SK-N-SH (cell line): ENCODE measurements at regions not wholly inside any gene's neighbourhood (a gene's known extent, or its start where the extent isn't known, plus 50 kb on each side); places are given as distances from the start of the nearest gene placed in this dataset.

Source experiments
- CTCF ChIA-PET: fragments of 300-600, 350-600 bp; formaldehyde crosslinking; extraction: SDS; loops from one replicate; lab custom pipeline; 2021; lab: Yijun Ruan, JAX
- POLR2A ChIA-PET: fragments of 350-600 bp; sonication (Branson Sonifier 250); formaldehyde crosslinking; extraction: SDS; loops from one replicate; lab custom pipeline; 2020; ENCODE audit warnings: antibody characterized with exemption, inconsistent platforms; lab: Yijun Ruan, JAX
- DNase-seq: peaks from one replicate; pipeline ENCODE4 v3.0.0; 2012
- H2AFZ ChIP-seq: fragments of 200-600 bp; sonication (generic); 2 replicates; pipeline ENCODE4 v1.8.1; 2016; ENCODE audit warnings: antibody characterized with exemption, mild to moderate bottlenecking, low read depth
- H3F3A ChIP-seq: fragments of 200-600 bp; sonication (generic); replicated peaks from 2 replicates; pipeline ENCODE3; 2016; ENCODE audit warnings: antibody characterized with exemption, mild to moderate bottlenecking; ENCODE audit not compliant: insufficient read depth
- H3K27ac ChIP-seq, 2 experiments: fragments of 200-500 bp in 1 of 2; fragments of 200-600 bp in 1 of 2; sonication (Bioruptor generic) in 1 of 2; sonication (generic), shearing (Covaris generic) in 1 of 2; 2 replicates each; pipeline versions ENCODE4 v1.5.1 to v1.6.1; 2014 to 2016; ENCODE audit warnings: low read depth in 2 of 2, inconsistent platforms in 1 of 2, low read length in 1 of 2, mild to moderate bottlenecking in 1 of 2, mixed read lengths in 1 of 2
- H3K27me3 ChIP-seq: fragments of 200-600 bp; sonication (generic), shearing (Covaris generic); 2 replicates; pipeline ENCODE4 v1.6.1; 2016; ENCODE audit warnings: mixed run types; ENCODE audit not compliant: insufficient read depth
- H3K36me3 ChIP-seq, 2 experiments: fragments of 200-500 bp in 1 of 2; fragments of 200-600 bp in 1 of 2; sonication (Bioruptor generic) in 1 of 2; sonication (generic) in 1 of 2; replicated peaks in 1 of 2; 2 replicates each; pipeline versions ENCODE3 to v1.5.1; 2014 to 2016; ENCODE audit warnings: low read length in 1 of 2, mild to moderate bottlenecking in 1 of 2; ENCODE audit not compliant: insufficient read depth in 2 of 2, control insufficient read depth in 1 of 2
- H3K4me1 ChIP-seq, 2 experiments: fragments of 200-500 bp in 1 of 2; fragments of 200-600 bp in 1 of 2; sonication (Bioruptor generic) in 1 of 2; sonication (generic), shearing (Covaris generic) in 1 of 2; 2 replicates each; pipeline versions ENCODE4 v1.5.1 to v1.6.1; 2014 to 2016; ENCODE audit warnings: low read depth in 1 of 2, low read length in 1 of 2, mixed run types in 1 of 2; ENCODE audit not compliant: insufficient read depth in 2 of 2, control insufficient read depth in 1 of 2
- H3K4me2 ChIP-seq: fragments of 200-600 bp; sonication (generic), shearing (Covaris generic); 2 replicates; pipeline ENCODE4 v1.6.1; 2017; ENCODE audit warnings: mixed run types
- H3K4me3 ChIP-seq, 2 experiments: fragments of 200-500 bp in 1 of 2; fragments of 200-600 bp in 1 of 2; sonication (Bioruptor generic) in 1 of 2; sonication (generic), shearing (Covaris generic) in 1 of 2; 2 replicates each; pipeline versions ENCODE4 v1.5.1 to v1.8.1; 2014 to 2016; ENCODE audit warnings: low read depth in 2 of 2, inconsistent platforms in 1 of 2, low read length in 1 of 2, mild to moderate bottlenecking in 1 of 2, mixed read lengths in 1 of 2, moderate library complexity in 1 of 2
- H3K79me2 ChIP-seq: fragments of 200-600 bp; sonication (generic); 2 replicates; pipeline ENCODE4 v1.8.1; 2017; ENCODE audit warnings: mild to moderate bottlenecking; ENCODE audit not compliant: insufficient read depth
- H3K9ac ChIP-seq: fragments of 200-600 bp; sonication (generic); 2 replicates; pipeline ENCODE4 v1.6.1; 2017; ENCODE audit warnings: mixed run types
- H3K9me2 ChIP-seq: fragments of 200-600 bp; sonication (generic); 2 replicates; pipeline ENCODE4 v1.6.1; 2017; ENCODE audit warnings: mixed run types
- H3K9me3 ChIP-seq: fragments of 200-600 bp; sonication (generic); 2 replicates; pipeline ENCODE4 v1.6.1; 2017; ENCODE audit warnings: mixed run types, mild to moderate bottlenecking, moderate library complexity
- H4K20me1 ChIP-seq: fragments of 200-600 bp; sonication (generic); 2 replicates; pipeline ENCODE4 v1.6.1; 2017; ENCODE audit warnings: mild to moderate bottlenecking, mixed run types; ENCODE audit not compliant: insufficient read depth
- ELF1 ChIP-seq: IDR thresholded peaks from 2 replicates; pipeline ENCODE4 v1.4.0; 2012
- FOXJ3 ChIP-seq: sonication (generic); formaldehyde crosslinking; IDR thresholded peaks from 2 replicates; pipeline ENCODE4 v1.5.1; 2020; ENCODE audit warnings: mild to moderate bottlenecking, missing genetic modification reagents
- FOXM1 ChIP-seq: IDR thresholded peaks from 2 replicates; pipeline ENCODE4 v1.4.0; 2012; ENCODE audit warnings: low read depth, mild to moderate bottlenecking
- GATA2 ChIP-seq: sonication (generic); formaldehyde crosslinking; IDR thresholded peaks from 2 replicates; pipeline ENCODE4 v1.5.0; 2020; ENCODE audit warnings: mild to moderate bottlenecking, missing genetic modification reagents
- MEF2A ChIP-seq: IDR thresholded peaks from 2 replicates; pipeline ENCODE4 v1.4.0; 2012; ENCODE audit warnings: low read depth, borderline replicate concordance
- NFIC ChIP-seq: IDR thresholded peaks from 2 replicates; pipeline ENCODE4 v1.4.0; 2012; ENCODE audit warnings: borderline replicate concordance
- NRF1 ChIP-seq: IDR thresholded peaks from 2 replicates; pipeline ENCODE4 v1.6.1; 2012; ENCODE audit warnings: low read depth, mild to moderate bottlenecking, low read length
- POLR2AphosphoS5 ChIP-seq: IDR thresholded peaks from 2 replicates; pipeline ENCODE4 v1.6.1; 2012; ENCODE audit warnings: low read depth, low read length
- RAD21 ChIP-seq: IDR thresholded peaks from 2 replicates; pipeline ENCODE4 v1.6.1; 2012; ENCODE audit warnings: mild to moderate bottlenecking, low read length
- RFX5 ChIP-seq: IDR thresholded peaks from 2 replicates; pipeline ENCODE4 v1.6.1; 2012; ENCODE audit warnings: mild to moderate bottlenecking, improper control_type of control experiment, low read length
- SIN3A ChIP-seq: IDR thresholded peaks from 2 replicates; pipeline ENCODE4 v1.6.1; 2012; ENCODE audit warnings: low read depth, mild to moderate bottlenecking, low read length, moderate library complexity, borderline replicate concordance
- TAF1 ChIP-seq: IDR thresholded peaks from 2 replicates; pipeline ENCODE4 v1.6.1; 2012; ENCODE audit warnings: low read depth, mild to moderate bottlenecking, low read length, moderate library complexity, borderline replicate concordance
- TCF12 ChIP-seq: IDR thresholded peaks from 2 replicates; pipeline ENCODE4 v1.4.0; 2012
- WGBS: methylation state at CpG from one replicate; pipeline ENCODE4 v1.1.6; 2017; ENCODE audit warnings: low lambda C conversion rate; 5-methylcytosine and 5-hydroxymethylcytosine counted together
- TF ChIP-seq, protein P1 (sequence below): fragments of 200-600 bp; sonication (generic); IDR thresholded peaks from 2 replicates; pipeline ENCODE4 v1.6.1; 2017; ENCODE audit warnings: antibody characterized with exemption, mild to moderate bottlenecking, moderate library complexity
- TF ChIP-seq, protein P2 (sequence below): fragments of 150-350 bp; IDR thresholded peaks from 2 replicates; pipeline ENCODE4 v1.6.1; 2016; ENCODE audit warnings: mild to moderate bottlenecking, low read depth, low read length
- TF ChIP-seq, protein P3 (sequence below): fragments of 150-350 bp; IDR thresholded peaks from 2 replicates; pipeline ENCODE4 v1.6.1; 2017; ENCODE audit warnings: antibody characterized with exemption, low read length, low read depth, borderline replicate concordance
- TF ChIP-seq, protein P4 (sequence below): IDR thresholded peaks from 2 replicates; pipeline ENCODE4 v1.4.0; 2012; ENCODE audit warnings: low read depth, borderline replicate concordance
- TF ChIP-seq, protein P5 (sequence below): IDR thresholded peaks from 2 replicates; pipeline ENCODE4 v1.4.0; 2012; ENCODE audit warnings: low read depth, borderline replicate concordance

DNA sequence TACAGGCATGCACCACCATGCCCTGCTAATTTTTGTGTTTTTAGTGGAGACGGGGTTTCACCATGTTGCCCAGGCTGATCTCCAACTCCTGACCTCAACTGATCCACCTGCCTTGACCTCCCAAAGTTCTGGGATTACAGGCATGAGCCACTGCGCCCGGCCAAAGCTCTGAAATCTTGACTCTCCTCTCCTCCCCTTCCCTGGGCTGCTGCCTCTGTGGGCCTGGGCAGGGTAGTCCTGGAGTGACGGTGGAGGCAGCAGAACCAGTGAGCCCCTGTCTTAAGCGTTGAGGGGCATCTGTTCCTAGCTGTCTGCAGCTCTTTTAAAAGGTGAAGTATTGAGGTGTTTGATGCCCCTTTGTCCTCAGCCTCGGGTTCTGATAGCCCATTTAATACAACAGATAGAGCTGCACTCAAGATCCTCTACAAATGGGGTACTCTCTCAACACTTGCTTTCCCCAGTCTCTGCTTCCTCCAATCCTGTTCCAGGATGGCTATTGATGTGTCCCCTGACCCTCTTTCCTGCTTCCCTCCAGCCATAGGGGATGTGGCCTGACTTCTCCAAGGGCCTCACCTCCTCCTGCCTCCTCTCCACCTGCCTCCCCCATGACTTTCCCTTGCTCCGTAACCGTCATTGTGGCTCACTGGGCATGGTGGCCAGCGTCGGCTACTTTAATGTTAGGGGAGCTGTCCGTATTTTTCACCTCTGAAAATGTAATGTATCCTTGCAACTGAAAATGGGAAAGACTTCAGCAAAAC, 442.5 kb downstream of the GLRX3 start:
- TF ChIP-seq, protein P1, sequence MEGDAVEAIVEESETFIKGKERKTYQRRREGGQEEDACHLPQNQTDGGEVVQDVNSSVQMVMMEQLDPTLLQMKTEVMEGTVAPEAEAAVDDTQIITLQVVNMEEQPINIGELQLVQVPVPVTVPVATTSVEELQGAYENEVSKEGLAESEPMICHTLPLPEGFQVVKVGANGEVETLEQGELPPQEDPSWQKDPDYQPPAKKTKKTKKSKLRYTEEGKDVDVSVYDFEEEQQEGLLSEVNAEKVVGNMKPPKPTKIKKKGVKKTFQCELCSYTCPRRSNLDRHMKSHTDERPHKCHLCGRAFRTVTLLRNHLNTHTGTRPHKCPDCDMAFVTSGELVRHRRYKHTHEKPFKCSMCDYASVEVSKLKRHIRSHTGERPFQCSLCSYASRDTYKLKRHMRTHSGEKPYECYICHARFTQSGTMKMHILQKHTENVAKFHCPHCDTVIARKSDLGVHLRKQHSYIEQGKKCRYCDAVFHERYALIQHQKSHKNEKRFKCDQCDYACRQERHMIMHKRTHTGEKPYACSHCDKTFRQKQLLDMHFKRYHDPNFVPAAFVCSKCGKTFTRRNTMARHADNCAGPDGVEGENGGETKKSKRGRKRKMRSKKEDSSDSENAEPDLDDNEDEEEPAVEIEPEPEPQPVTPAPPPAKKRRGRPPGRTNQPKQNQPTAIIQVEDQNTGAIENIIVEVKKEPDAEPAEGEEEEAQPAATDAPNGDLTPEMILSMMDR, result no peak
- TF ChIP-seq FOXJ3 (no peak), TAF1 (no peak), MEF2A (no peak), ELF1 (no peak), RAD21 (no peak), SIN3A (no peak), RFX5 (no peak), FOXM1 (no peak), GATA2 (CRISPR knock-in tag) (no peak), TCF12 (no peak), NFIC (no peak), POLR2AphosphoS5 (no peak), NRF1 (no peak)
- TF ChIP-seq, protein P2, sequence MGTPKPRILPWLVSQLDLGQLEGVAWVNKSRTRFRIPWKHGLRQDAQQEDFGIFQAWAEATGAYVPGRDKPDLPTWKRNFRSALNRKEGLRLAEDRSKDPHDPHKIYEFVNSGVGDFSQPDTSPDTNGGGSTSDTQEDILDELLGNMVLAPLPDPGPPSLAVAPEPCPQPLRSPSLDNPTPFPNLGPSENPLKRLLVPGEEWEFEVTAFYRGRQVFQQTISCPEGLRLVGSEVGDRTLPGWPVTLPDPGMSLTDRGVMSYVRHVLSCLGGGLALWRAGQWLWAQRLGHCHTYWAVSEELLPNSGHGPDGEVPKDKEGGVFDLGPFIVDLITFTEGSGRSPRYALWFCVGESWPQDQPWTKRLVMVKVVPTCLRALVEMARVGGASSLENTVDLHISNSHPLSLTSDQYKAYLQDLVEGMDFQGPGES, result no peak
- TF ChIP-seq, protein P3, sequence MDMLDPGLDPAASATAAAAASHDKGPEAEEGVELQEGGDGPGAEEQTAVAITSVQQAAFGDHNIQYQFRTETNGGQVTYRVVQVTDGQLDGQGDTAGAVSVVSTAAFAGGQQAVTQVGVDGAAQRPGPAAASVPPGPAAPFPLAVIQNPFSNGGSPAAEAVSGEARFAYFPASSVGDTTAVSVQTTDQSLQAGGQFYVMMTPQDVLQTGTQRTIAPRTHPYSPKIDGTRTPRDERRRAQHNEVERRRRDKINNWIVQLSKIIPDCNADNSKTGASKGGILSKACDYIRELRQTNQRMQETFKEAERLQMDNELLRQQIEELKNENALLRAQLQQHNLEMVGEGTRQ, result no peak
- TF ChIP-seq, protein P4, sequence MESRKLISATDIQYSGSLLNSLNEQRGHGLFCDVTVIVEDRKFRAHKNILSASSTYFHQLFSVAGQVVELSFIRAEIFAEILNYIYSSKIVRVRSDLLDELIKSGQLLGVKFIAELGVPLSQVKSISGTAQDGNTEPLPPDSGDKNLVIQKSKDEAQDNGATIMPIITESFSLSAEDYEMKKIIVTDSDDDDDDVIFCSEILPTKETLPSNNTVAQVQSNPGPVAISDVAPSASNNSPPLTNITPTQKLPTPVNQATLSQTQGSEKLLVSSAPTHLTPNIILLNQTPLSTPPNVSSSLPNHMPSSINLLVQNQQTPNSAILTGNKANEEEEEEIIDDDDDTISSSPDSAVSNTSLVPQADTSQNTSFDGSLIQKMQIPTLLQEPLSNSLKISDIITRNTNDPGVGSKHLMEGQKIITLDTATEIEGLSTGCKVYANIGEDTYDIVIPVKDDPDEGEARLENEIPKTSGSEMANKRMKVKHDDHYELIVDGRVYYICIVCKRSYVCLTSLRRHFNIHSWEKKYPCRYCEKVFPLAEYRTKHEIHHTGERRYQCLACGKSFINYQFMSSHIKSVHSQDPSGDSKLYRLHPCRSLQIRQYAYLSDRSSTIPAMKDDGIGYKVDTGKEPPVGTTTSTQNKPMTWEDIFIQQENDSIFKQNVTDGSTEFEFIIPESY, result no peak
- TF ChIP-seq, protein P5, sequence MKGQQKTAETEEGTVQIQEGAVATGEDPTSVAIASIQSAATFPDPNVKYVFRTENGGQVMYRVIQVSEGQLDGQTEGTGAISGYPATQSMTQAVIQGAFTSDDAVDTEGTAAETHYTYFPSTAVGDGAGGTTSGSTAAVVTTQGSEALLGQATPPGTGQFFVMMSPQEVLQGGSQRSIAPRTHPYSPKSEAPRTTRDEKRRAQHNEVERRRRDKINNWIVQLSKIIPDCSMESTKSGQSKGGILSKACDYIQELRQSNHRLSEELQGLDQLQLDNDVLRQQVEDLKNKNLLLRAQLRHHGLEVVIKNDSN, result no peak
- no peaks in the 10 kb centered on the region for H3F3A ChIP-seq
- no peak overlapping the region for H2AFZ ChIP-seq
- no peak overlapping the region for H3K27ac ChIP-seq
- no peak for DNase-seq
- H3K9me3 ChIP-seq, result no peaks in the 10 kb centered on the region
- H3K4me1 ChIP-seq, result no peaks in the 10 kb centered on the region
- H3K4me2 ChIP-seq, result no peak overlapping the region
- H3K9me2 ChIP-seq, result no peaks in the 10 kb centered on the region
- H3K36me3 ChIP-seq, result no peaks in the 10 kb centered on the region
- no peaks in the 10 kb centered on the region for H4K20me1 ChIP-seq
- WGBS, result 32% methylated on average over 11 of the region's 11 CpGs
- no peak overlapping the region for H3K4me3 ChIP-seq
- CTCF ChIA-PET, result interaction anchor here (1.1 kb wide), 1 partner anchor 27 kb away, joined by 3 read pairs; no protein-coding TSS in a partner anchor
- POLR2A ChIA-PET, result no interaction called here
- H3K27me3 ChIP-seq, result no peaks in the 10 kb centered on the region
- H3K9ac ChIP-seq, result no peak overlapping the region
- H3K79me2 ChIP-seq, result no peaks in the 10 kb centered on the region
